Endothelial cell of hepatic sinusoid (primary cell): ENCODE measurements at regions not wholly inside any gene's neighbourhood (a gene's known extent, or its start where the extent isn't known, plus 50 kb on each side); places are given as distances from the start of the nearest gene placed in this dataset.

Experiments
- in situ Hi-C: cut with HindIII; loops from 2 replicates; pipeline ENCODE4 v1.10.0; 2017; ENCODE audit warnings: low sequenced_read_pairs

- in situ Hi-C loops, result no loop called here
These were observed 139.7 kb upstream of the LRFN2 start for GRCh38 chr6:40726853-40727252.

GRCh38 chr6:40725390-40725789, 138.2 kb upstream of the LRFN2 start:
- in situ Hi-C loops, result no loop called here

GRCh38 chr6:40724886-40725285, 137.7 kb upstream of the LRFN2 start:
- in situ Hi-C loops, result no loop called here

- in situ Hi-C loops, result no loop called here
These were observed 136.8 kb upstream of the LRFN2 start for GRCh38 chr6:40723967-40724366.

GRCh38 chr6:40722553-40723258, 135.5 kb upstream of the LRFN2 start:
- in situ Hi-C loops, result no loop called here

- in situ Hi-C loops, result no loop called here
These were observed 134.9 kb upstream of the LRFN2 start for GRCh38 chr6:40722091-40722490.

- in situ Hi-C loops, result no loop called here
These were observed 134.2 kb upstream of the LRFN2 start for GRCh38 chr6:40721271-40721952.

- in situ Hi-C loops, result no loop called here
These were observed 133.2 kb upstream of the LRFN2 start for GRCh38 chr6:40720375-40720748.

- in situ Hi-C loops, result no loop called here
These were observed 132.7 kb upstream of the LRFN2 start for GRCh38 chr6:40719671-40720374.

- in situ Hi-C loops, result no loop called here
These were observed 131.2 kb upstream of the LRFN2 start for GRCh38 chr6:40718401-40718800.

GRCh38 chr6:40717411-40718057, 130.4 kb upstream of the LRFN2 start:
- in situ Hi-C loops, result no loop called here

GRCh38 chr6:40715570-40716403, 128.6 kb upstream of the LRFN2 start:
- in situ Hi-C loops, result no loop called here

- in situ Hi-C loops, result no loop called here
These were observed 127.7 kb upstream of the LRFN2 start for GRCh38 chr6:40714576-40715564.

- in situ Hi-C loops, result no loop called here
These were observed 127.0 kb upstream of the LRFN2 start for GRCh38 chr6:40714143-40714542.

- in situ Hi-C loops, result no loop called here
These were observed 126.0 kb upstream of the LRFN2 start for GRCh38 chr6:40713002-40713719.

- in situ Hi-C loops, result no loop called here
These were observed 123.6 kb upstream of the LRFN2 start for GRCh38 chr6:40710626-40711330.

GRCh38 chr6:40708049-40708448, 120.9 kb upstream of the LRFN2 start:
- in situ Hi-C loops, result no loop called here

GRCh38 chr6:40706178-40706577, 119.0 kb upstream of the LRFN2 start:
- in situ Hi-C loops, result no loop called here
